Type B pancreatic cell (in vitro differentiated cells): ENCODE measurements at regions not wholly inside any gene's neighbourhood (a gene's known extent, or its start where the extent isn't known, plus 50 kb on each side); places are given as distances from the start of the nearest gene placed in this dataset.

Source experiments
- DNase-seq: peaks from one replicate; pipeline ENCODE4 v3.0.0; 2021; ENCODE audit warnings: mixed read lengths; ENCODE audit not compliant: unreplicated experiment; ENCODE audit errors: extremely low spot score
- H3K27ac Mint-ChIP-seq: 2 replicates; pipeline ENCODE4 v1.8.0; 2021; ENCODE audit warnings: mild to moderate bottlenecking, mixed read lengths
- H3K27me3 Mint-ChIP-seq: 2 replicates; pipeline ENCODE4 v1.8.0; 2021; ENCODE audit warnings: mixed read lengths
- H3K36me3 Mint-ChIP-seq: 2 replicates; pipeline ENCODE4 v1.8.0; 2021; ENCODE audit warnings: mixed read lengths
- H3K4me1 Mint-ChIP-seq: one replicate; pipeline ENCODE4 v1.8.0; 2021; ENCODE audit warnings: mixed read lengths; ENCODE audit not compliant: unreplicated experiment
- H3K4me3 Mint-ChIP-seq: 2 replicates; pipeline ENCODE4 v1.8.0; 2021; ENCODE audit warnings: mild to moderate bottlenecking, mixed read lengths
- H3K9me3 Mint-ChIP-seq: 2 replicates; pipeline ENCODE4 v1.8.0; 2021; ENCODE audit warnings: mixed read lengths
- TF ChIP-seq, protein P1 (sequence below): fragments of 200-600 bp; sonication (generic); conservative IDR thresholded peaks from 2 replicates; pipeline ENCODE4 v1.5.0; 2021; ENCODE audit warnings: antibody characterized with exemption, mild to moderate bottlenecking

DNA sequence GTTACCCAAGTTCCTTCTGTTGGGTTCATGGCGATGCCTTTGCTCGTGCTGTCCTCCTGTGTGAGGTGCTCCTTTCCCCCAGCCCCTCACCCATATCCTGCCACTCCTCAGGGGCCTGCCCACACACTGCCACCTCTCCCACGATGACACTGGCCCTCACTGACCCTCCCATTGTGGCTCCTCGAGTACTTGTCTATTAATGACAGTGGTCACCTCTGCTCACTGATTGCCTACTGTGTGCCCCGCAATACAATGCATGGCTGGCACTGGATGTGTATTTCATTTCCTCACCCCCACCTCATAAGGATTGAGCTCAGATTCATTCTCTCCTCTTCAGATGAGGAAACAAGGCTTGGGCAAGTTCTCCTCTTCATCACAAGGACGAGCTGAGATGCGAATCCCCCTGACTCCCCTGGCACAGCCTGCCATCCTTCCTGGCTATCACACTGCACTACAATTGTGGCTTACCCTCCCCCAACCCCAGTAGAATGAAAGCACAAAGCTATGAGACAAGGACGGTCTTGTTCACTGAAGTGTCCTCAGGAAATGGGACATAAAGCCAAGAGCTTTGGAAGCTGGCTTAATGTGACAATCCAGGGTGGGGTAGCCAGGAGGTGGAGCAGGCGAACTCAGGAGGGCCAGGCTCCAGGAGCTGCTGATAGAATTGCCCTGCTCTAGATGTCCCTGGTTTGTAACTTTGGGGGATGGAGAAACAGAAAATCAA, 93.9 kb upstream of the RAB12 start:
- Mint-ChIP-seq H3K27me3 (peaks cover 19% of the 10 kb centered on the region), H3K27ac (no peak overlapping the region), H3K4me3 (no peak overlapping the region), H3K9me3 (no peaks in the 10 kb centered on the region), H3K4me1 (no peaks in the 10 kb centered on the region), H3K36me3 (no peaks in the 10 kb centered on the region)
- TF ChIP-seq, protein P1, sequence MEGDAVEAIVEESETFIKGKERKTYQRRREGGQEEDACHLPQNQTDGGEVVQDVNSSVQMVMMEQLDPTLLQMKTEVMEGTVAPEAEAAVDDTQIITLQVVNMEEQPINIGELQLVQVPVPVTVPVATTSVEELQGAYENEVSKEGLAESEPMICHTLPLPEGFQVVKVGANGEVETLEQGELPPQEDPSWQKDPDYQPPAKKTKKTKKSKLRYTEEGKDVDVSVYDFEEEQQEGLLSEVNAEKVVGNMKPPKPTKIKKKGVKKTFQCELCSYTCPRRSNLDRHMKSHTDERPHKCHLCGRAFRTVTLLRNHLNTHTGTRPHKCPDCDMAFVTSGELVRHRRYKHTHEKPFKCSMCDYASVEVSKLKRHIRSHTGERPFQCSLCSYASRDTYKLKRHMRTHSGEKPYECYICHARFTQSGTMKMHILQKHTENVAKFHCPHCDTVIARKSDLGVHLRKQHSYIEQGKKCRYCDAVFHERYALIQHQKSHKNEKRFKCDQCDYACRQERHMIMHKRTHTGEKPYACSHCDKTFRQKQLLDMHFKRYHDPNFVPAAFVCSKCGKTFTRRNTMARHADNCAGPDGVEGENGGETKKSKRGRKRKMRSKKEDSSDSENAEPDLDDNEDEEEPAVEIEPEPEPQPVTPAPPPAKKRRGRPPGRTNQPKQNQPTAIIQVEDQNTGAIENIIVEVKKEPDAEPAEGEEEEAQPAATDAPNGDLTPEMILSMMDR = no peak
- no peak for DNase-seq

DNA sequence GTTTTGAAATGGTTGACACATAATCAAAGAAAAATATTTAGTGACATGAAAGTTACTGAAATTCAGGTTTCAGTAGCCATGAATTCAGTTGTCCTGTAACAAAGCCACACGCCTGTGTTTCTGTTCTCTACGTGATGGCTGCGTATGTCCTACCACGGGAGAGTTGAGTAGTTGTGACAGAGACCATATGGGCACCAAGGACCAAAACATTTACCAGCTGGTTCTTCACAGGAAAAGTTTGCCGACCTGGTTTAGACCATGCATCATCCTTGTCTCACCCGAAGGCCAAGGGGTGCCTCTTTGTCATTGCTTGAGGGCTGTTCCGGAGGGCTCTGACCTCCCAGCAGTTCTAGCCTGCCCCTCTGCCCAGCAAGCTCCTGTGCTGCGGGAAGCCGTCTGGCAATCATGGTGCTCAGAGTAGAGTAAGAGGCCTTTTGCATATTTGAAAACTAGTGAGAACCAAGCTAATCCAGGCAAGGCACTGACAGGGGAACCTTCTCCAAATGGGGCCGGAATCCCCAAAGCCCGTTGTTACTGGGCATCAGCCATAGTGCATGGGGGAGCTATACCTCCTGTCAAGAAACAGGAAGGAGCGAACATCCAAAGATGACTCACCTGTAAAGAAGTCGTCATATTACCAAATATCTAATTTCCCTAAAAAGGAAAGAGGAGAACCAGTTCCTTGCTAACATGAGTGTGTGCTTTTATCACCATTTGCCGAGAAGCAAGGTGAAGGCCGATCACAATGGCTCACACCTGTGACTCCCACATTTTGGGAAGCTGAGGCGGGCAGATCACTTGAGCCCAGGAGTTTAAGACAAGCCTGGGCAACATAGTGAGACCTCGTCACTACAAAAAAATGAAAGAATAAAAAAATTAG, 92.6 kb upstream of the RAB12 start:
- TF ChIP-seq, protein P1 = no peak
- Mint-ChIP-seq H3K9me3 (no peaks in the 10 kb centered on the region), H3K4me3 (no peak overlapping the region), H3K27ac (no peak overlapping the region), H3K36me3 (no peaks in the 10 kb centered on the region), H3K4me1 (no peaks in the 10 kb centered on the region), H3K27me3 (peaks cover 19% of the 10 kb centered on the region)
- DNase-seq = no peak

DNA sequence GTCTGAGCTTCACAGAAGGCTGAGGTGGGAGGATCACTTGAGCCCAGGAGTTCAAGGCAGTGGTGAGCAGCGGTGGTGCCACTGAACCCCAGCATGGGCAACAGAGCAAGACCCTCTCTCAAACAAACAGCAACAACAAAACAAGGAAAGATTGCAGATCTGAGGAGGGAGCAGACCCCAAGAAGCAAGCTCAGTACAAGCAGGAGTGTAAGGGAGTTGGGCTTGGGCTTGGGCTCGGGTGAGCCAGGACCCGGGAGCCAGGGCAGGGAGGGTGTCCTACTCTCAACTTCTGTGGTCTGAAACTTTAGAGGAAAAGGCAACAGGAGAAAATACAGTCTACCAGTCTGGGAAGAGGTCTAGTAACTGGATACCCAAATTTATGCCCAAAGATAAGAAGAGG, 92.0 kb upstream of the RAB12 start:
- TF ChIP-seq, protein P1 = no peak
- Mint-ChIP-seq H3K36me3 (no peaks in the 10 kb centered on the region), H3K9me3 (no peaks in the 10 kb centered on the region), H3K4me1 (no peaks in the 10 kb centered on the region), H3K27me3 (peaks cover 20% of the 10 kb centered on the region), H3K27ac (no peak overlapping the region), H3K4me3 (no peak overlapping the region)
- no peak for DNase-seq

DNA sequence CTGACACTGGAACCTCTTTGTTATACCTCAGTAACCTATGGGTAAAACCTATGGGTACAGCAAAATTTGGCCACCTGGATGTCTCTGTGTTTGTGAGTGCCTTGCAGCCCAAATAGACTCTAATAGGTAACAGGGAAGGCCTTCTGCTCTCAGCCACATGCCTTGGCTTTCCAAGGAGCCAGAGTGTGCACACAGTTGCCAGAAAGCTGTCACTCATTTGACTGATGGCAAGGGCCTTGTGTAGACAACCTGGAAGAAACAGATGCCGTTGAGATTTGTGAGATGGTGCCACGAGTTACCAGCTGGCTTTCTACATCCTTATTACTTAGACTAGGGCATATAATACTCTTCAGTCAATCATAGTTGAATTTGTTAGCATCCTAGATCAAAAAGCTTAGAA, 90.1 kb upstream of the RAB12 start:
- Mint-ChIP-seq H3K4me3 (no peak overlapping the region), H3K4me1 (no peaks in the 10 kb centered on the region), H3K36me3 (no peaks in the 10 kb centered on the region), H3K27me3 (peaks cover 23% of the 10 kb centered on the region), H3K27ac (no peak overlapping the region), H3K9me3 (peaks cover 5% of the 10 kb centered on the region)
- DNase-seq = no peak
- TF ChIP-seq, protein P1 = no peak

DNA sequence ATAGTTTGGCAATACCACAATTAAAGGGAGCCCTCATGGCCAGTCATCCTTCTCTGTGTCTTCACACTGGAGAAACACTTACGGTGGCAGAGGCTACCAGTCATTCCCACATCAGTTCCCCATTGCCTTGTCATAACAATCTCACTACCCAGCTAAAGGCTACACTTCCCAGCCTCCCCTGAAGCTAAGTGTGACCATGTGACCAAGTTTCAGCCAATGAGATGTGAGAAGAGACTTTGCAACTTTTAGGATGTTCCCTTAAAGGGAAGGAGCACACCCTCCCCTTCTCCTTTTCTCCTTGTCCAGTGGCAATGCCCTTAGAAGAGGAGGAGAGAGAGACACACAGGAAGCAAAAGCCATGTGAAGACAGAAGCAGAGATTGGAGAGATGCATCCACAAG, 89.0 kb upstream of the RAB12 start:
- no peak for DNase-seq
- H3K4me3 Mint-ChIP-seq = no peak overlapping the region
- TF ChIP-seq, protein P1 = no peak
- peaks cover 5% of the 10 kb centered on the region for H3K9me3 Mint-ChIP-seq
- no peaks in the 10 kb centered on the region for H3K4me1 Mint-ChIP-seq
- peaks cover 22% of the 10 kb centered on the region for H3K27me3 Mint-ChIP-seq
- no peaks in the 10 kb centered on the region for H3K36me3 Mint-ChIP-seq
- no peak overlapping the region for H3K27ac Mint-ChIP-seq
